Stimulated activated CD4-positive, alpha-beta T cell treated with anti-CD3 and anti-CD28 coated beads, Interleukin-2, amount 100 ng/mL, for 24 hours (primary cell): ENCODE measurements at regions not wholly inside any gene's neighbourhood (a gene's known extent, or its start where the extent isn't known, plus 50 kb on each side); places are given as distances from the start of the nearest gene placed in this dataset.
"Not testable (repeated sequence)": the region's sequence is repeated elsewhere in the genome, so short reads cannot be mapped to it uniquely, and the experiment has no call there.

Experiments used
- DNase-seq, 2 donors: peaks; one replicate each; pipeline ENCODE4 v3.0.0-alpha.2; 2020

- DNase-seq, result no peak
Measured at GRCh38 chr11:134508219-134508990, 96.4 kb upstream of the B3GAT1 start.

GRCh38 chr11:134506046-134506445 is 94.0 kb upstream of the B3GAT1 start:
- no peak for DNase-seq

- DNase-seq, result no peak
Measured at GRCh38 chr11:134505125-134505524, 93.1 kb upstream of the B3GAT1 start.

GRCh38 chr11:134504146-134504905 is 92.3 kb upstream of the B3GAT1 start:
- no peak for DNase-seq

GRCh38 chr11:134503596-134503995 is 91.6 kb upstream of the B3GAT1 start:
- DNase-seq, result no peak

GRCh38 chr11:134503100-134503499 is 91.1 kb upstream of the B3GAT1 start:
- no peak for DNase-seq

- no peak for DNase-seq
Measured at GRCh38 chr11:134502153-134502550, 90.1 kb upstream of the B3GAT1 start.

- no peak for DNase-seq
Measured at GRCh38 chr11:134501406-134502152, 89.5 kb upstream of the B3GAT1 start.

- DNase-seq, result no peak
Measured at GRCh38 chr11:134500621-134501020, 88.6 kb upstream of the B3GAT1 start.

- DNase-seq, result no peak
Measured at GRCh38 chr11:134499990-134500389, 87.9 kb upstream of the B3GAT1 start.

- DNase-seq, result no peak
Measured at GRCh38 chr11:134498326-134499139, 86.5 kb upstream of the B3GAT1 start.

- no peak for DNase-seq
Measured at GRCh38 chr11:134497586-134497985, 85.5 kb upstream of the B3GAT1 start.

GRCh38 chr11:134496058-134496457 is 84.0 kb upstream of the B3GAT1 start:
- not testable (repeated sequence) for DNase-seq

GRCh38 chr11:134494395-134494794 is 82.4 kb upstream of the B3GAT1 start:
- not testable (repeated sequence) for DNase-seq

GRCh38 chr11:134492411-134492810 is 80.4 kb upstream of the B3GAT1 start:
- DNase-seq, result not testable (repeated sequence)

GRCh38 chr11:134489728-134490127 is 77.7 kb upstream of the B3GAT1 start:
- no peak for DNase-seq

GRCh38 chr11:134488913-134489312 is 76.9 kb upstream of the B3GAT1 start:
- no peak for DNase-seq

GRCh38 chr11:134488512-134488911 is 76.5 kb upstream of the B3GAT1 start:
- no peak for DNase-seq

GRCh38 chr11:134487696-134488095 is 75.7 kb upstream of the B3GAT1 start:
- DNase-seq, result no peak

GRCh38 chr11:134486704-134487103 is 74.7 kb upstream of the B3GAT1 start:
- DNase-seq, result no peak

GRCh38 chr11:134486106-134486505 is 74.1 kb upstream of the B3GAT1 start:
- DNase-seq, result no peak

GRCh38 chr11:134485316-134485715 is 73.3 kb upstream of the B3GAT1 start:
- no peak for DNase-seq

- DNase-seq, result no peak
Measured at GRCh38 chr11:134483857-134484256, 71.8 kb upstream of the B3GAT1 start.
